HG02759 (cell line): ENCODE measurements at regions not wholly inside any gene's neighbourhood (a gene's known extent, or its start where the extent isn't known, plus 50 kb on each side); places are given as distances from the start of the nearest gene placed in this dataset.

Source experiments
- ATAC-seq: cut with Tn5 transposase; IDR thresholded peaks from one replicate; pipeline ENCODE4 v1.9.1; 2021; ENCODE audit warnings: mild to moderate bottlenecking, moderate library complexity; ENCODE audit not compliant: unreplicated experiment

DNA sequence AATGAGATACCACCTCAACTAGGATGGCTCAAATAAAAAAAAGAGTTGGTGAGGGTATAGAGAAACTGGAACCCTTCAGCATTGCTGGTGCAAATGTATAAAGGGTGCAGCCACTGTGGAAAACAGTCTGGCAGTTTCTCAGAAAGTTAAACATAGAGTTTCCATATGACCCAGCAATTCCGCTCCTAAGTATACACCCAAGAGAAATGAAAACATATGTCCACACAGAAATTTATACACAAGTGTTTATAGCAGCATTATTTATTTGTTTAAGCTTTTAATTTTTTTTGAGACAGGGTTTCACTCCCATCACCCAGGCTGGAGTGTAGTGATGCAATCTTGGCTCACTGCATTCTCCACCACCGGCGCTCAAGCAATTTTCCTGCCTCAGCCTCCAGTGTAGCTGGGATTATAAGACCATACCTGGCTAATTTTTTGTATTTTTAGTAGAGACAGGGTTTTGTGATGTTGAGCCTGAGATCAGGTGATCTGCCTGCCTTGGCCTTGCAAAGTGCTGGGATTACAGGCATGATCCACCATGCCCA is 118.2 kb upstream of the KIF5B start:
- ATAC-seq: no peak

DNA sequence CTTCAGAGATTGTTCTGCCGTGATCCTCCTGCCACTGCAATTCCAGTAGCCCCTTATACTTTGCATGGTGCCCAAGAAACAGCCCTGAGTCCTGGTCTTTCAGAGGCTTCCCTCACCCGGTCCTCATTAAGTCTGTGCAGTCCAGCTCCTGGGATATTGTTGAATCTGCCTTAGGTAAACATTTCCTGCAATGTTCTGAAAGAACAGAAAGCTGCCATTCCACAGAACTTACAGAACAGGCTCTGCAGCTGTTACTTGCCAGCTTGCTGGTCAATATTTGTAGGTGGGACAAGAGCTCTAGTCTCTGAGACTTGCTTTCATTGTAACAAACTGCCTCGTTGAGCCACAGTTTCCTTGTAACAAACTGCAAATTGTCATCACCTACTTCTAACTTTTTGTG is 115.0 kb upstream of the KIF5B start:
- no peak for ATAC-seq

DNA sequence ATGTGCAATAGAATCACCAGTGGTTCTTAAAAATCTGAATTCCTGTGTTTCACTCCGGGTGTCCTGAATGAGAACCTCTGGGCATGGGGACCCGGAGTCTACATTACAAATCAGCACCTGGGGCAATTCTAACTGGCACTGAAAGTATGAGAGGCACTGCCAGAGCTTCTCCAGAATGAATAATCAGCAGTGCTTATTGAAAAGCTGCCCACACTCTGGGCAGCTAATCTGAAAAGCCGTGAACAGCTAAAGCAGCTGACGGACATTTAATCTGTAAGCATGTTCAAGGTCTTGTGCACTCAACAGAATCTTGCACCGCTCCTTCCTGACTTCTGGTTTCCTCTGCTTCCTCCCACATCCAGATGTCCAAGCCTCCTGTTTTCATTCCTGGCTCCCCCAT is 113.3 kb upstream of the KIF5B start:
- ATAC-seq: no peak

DNA sequence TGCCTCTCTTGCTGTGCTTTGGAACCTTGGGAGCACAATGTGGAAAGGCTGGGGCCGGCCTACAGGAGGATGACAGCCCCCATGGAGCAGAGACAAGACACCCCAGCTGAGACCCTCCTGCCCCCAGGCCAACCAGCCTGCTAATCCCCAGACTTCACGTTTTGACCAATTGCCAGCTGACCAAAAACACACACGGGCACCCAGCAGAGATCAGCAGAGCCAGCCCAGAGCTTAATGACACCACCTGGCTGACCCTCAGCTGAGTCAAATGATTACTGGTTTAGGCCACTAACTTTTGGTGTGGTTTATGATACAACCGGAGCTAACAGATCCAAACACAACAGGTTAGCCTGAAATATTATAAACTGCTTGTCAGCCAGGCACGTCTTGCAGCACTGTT is 111.2 kb upstream of the KIF5B start:
- no peak for ATAC-seq

DNA sequence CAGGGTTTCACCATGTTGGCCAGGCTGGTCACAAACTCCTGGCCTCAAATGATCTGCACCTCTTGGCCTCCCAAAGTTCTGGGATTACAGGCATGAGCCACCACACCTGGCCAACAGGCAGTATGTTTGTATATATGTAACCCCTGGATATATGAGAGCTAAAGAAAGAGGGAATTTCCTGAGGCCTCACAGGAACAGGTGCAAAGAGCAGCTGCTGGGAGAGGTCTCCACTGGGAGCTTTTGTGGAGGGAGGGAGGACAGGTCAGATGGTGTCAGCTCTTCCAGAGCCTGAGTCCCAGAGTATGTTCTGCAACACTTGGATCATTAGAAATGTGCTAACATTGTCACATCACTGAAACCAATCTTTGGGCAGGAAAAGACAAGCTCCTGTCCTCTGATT is 110.1 kb upstream of the KIF5B start:
- no peak for ATAC-seq

DNA sequence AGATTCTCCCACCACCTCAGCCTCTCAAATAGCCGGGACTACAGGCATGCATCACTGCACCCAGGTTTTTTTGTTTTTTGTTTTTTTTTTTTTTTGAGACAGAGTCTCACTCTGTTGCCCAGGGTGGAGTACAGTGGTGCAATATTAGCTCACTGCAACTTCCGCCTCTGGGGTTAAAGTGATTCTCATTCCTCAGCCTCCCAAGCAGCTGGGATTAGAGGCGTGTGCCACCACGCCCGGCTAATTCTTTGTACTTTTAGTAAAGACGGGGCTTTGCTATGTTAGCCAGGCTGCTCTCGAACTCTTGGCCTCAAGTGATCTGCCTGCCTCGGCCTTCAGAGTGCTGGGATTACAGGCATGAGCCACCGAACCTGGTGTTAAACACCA is 107.5 kb upstream of the KIF5B start:
- ATAC-seq: no peak

DNA sequence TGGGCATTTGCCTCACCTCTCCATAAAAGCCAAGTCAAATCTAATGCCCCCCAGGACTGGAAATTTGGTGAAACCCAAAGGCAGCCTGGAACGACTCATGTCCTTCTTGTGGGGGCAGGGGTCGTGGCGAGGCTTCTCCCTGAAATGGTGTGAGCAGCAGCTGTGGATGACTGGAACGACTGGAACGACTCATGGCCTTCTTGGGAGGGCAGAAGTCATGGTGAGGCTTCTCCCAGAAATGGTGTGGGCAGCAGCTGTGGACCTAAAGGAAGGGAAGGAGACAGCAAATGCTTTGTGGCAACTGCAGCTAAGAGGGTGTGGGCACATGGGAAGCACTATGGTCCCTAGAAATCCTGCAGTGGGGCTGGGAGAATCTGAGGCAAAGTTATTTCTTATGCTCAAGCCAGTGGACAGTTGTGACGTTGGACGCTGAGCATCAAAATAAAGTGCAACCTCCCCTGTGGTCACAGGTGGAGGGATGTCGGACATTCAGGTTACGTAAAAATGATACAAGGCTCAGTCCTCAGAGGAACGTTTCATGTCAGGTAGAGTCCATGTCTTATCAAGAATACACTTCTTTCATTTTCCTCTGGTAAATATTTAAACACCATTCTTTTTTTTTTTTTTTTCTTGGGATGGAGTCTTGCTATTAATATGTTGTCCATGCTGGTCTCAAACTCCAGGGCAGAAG is 107.0 kb upstream of the KIF5B start:
- no peak for ATAC-seq

DNA sequence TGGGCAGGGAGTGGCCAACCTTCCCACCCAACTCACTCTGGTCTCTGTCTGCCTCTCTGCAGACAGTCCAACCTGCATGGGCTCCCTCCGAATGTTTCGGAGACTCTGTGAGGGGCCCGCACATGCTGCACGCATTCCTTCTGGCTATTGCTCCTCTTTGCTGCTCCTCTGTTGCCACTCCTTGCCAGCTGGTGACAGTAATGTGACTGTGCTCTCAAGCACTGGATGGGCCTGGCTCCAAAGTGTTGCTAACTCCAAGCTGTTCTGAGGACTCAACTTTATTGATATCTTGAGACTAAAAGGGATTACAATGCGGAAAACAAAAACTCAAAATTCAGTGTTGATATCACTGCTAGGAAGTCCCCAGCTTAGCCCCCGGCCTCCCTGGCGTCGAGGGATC is 105.4 kb upstream of the KIF5B start:
- ATAC-seq: no peak

DNA sequence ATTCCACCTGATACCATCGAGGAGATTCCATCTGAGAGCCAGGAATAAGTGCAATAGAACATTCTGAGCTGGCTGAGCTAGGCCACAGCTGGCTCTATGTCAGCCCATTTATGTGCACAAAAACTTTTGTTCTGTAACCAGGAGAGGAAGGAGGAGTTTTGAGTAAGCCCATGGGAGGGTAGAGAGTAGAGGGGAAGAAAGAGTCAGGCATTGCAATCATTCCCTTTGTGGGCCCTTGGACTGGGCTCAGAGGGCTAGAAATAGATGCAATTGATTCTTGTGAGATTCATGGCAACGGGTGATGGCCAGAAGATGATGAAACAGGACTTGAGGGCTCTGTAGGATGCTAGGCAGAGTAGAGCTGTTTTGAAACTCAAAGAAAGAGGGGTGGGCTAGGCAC is 104.6 kb upstream of the KIF5B start:
- ATAC-seq: no peak

DNA sequence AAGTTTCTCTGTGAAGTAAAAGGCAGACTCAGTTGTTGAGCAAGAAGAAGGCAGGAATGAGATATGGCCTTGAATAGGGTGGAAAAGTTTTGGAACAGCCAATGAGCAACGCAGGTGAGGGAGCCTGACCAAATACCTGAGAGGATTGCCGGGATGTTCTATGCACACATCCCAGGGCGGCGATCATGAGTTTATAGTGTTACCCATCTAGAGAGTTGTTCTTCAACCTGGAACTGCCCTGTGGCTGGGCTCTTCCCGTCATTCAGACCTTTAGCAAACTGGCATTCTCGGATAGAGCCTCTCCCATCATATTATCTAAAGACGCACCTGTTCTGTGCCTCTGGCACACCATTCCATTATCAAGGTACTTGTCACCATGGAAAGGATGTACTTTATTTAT is 103.0 kb upstream of the KIF5B start:
- no peak for ATAC-seq

DNA sequence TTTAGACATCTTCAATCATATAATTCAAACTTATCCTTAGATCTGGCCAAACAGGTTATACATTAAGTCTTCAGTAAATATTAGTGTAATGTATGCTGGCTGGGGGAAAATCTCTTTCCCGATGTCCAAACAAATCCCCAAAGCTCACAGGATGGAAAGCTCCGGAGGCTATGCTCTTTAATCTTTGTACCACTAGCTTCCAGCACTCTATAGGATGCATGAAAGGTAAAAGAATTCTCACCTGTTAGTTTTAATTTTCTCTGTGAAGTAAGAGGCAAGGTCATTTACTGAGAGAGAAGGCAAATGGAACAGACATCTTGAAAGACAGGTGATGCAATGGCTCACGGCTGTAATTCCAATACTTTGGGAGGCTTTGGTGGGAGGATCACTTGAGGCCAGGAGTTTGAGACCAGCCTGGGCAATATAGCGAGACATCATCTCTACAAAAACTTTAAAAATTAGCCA is 99.8 kb upstream of the KIF5B start:
- ATAC-seq: no peak

DNA sequence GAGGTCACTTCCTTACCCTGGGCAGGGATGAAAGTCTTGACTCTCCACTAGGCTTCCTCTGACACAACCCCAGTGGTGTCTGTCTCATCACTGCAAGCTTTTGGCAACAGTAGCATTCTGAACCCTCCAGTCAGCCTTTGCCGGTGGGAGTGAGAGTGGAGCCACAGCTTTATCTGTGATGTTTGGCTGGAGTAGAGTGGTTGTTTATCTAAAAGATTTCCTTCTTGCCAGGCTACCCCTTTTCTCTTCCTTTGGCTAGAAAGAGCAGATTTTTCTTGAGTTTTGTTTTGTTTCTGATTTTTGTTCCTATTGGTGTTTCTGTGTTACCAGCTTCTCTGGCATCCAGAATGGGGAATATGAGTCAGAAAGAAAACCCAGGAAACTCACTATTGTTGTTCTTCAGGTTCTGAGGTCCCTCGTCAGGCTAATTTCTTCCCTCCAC is 98.9 kb upstream of the KIF5B start:
- no peak for ATAC-seq

DNA sequence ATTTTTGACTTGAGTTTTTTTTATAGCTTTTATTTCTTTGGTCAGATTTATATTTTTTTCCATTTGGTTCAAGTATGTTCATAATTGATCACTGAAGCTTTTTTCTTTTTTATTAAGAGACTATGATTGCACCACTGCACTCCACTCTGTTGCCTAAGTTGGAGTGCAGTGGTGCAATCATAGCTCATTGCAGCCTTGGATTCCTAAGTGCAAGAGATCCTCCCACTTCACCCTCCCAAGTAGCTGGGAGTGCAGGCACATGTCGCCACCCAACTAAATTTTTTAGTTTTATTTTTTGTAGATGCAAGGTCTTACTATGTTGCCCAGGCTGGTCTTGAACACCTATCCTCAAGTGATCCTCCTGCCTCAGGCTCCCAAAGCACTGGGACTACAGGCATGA is 97.7 kb upstream of the KIF5B start:
- no peak for ATAC-seq

DNA sequence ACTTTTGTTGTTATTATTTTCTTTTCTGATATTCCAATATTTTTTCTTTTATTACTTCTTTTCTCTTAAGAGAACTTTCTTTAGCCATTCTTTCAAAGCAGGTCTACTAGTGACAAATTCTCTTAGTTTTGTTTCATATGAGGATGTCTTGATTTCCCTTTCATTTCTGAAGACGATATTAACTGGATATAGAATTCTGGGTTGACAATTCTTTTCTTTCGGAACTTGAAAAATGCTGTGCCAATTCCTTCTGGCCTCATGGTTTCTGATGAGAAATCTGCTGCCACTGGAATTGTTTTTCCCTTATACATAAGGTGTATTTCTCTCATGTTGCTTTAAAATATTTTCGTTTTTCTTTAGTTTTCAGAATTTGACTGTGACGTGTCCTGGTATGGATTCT is 97.0 kb upstream of the KIF5B start:
- no peak for ATAC-seq

DNA sequence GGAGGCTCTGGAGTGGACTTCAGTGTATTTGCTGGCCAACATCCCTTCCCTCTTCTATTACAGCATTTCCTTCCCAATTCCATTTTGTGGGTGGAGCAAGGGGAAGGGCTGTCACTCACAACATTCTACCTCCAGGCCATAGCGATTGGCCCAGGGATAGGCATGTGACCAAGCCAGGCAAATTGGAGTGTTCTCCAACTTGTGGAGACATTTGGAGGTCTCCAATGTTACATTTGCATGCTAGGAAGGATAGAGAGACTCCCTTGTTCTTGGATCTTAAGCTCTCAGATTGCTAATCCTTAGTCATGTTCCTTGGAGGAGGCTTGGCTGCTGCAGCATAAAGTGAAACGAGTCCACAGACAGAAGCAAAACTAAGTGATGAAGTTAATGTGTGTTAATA is 95.6 kb upstream of the KIF5B start:
- no peak for ATAC-seq

DNA sequence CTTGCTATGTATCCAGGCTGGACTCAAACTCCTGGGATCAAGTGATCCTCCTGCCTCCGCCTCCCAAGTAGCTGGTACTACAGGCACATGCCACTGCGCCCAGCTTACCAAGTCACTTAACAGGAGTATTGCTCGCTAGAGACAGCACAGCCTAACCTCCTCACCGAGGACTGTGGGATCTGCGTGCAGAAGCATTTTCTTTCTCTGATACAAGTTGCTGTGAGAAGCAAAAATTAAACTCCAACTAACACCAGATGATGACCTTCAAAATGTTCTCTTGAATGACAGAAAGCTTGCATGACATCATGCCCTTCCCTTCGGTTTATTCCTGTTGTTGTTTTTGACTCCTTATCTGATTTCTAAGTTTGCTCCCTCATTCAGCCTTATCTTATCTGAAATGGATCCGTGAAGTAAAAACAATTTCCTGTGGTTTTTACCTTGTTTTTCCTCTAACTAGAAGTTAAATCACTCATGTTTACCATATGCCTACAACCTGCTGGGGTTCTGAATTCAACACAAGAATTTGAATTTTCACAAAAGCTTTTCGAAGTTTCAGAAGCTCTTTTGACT is 94.4 kb upstream of the KIF5B start:
- ATAC-seq: no peak

DNA sequence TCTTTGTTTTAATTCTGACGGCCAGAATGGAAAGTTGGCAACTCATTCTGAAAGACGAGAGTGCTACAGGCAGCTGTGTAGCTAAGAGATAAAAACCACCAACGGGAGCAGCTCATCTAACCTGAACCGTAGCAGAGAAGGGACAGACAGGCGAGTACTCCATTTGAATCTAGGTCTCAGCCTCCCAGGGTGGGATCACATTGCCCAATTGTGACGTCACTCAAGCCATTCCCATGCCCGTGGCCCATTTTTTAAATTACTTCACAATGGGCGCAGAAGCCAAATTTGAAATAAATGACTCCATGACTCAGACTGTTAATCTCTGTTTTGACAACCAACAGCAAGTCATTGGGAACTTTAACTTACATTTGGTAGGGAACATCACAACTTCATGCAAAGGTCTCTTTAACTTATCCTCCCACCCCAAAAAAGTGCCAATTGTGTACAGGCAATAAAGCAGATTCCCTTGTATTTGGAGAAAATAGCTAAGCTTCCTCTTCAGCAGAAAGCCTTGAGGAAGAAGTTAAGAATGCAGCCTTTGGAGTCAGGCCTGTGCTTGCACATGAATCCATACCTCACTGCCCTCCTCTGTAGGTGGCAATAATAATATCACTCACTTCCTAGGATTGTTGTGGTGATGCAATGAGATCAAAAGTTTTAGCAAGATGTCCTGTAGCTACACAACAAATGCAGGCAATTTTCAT is 93.2 kb upstream of the KIF5B start:
- peak; percentile 72 for ATAC-seq

DNA sequence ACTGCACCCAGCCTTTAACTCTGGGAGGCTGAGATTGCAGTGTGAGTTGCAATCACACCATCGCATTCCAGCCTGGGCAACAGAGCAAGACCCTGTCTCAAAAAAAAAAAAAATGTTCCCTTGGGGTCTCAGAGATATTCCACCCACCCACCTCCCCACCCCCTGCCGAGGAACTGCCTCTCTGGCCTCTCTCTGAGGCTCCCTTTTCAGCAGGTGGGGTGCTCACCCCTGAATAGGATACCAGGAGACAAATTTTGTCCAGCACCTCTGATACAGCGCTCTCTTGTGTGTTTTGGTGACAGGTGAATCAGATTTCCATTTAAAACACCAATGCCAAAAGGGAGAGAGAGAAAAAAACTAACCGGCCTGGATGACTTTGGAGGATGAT is 92.6 kb upstream of the KIF5B start:
- no peak for ATAC-seq

DNA sequence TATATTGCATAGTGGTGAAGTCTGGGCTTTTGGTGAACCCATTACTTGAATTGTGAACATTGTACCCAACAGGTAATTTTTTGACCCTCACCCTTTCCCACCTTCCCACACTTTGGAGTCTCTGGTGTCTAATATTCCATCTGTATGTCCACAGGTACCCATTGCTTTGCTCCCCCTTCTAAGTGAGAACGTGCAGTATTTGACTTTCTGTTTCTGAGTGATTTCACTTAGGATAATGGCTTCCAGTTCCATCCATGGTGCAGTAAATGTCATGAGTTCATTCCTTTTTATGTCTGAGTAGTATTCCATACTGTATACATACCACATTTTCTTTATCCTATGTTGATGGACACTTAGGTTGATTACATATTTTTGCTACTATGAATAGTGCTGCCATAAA is 91.5 kb upstream of the KIF5B start:
- ATAC-seq: no peak

DNA sequence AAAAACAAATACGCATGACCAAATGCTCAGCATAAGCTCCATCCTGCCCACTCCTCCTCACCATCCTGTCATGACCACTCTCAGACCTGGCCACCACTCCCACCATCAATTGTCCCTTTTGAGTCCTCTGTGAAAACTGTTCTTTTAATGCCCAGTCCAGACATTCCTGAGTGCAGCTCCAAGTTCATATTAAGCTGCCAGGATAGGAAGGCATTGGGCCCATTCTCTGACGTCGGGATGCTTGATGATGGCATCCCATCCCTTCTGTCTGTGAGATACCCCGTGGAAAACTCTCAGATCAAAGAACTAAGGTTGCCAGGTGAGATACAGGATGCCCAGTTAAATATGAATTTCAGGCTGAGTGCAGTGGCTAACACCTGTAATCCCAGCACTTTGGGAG is 89.9 kb upstream of the KIF5B start:
- no peak for ATAC-seq

DNA sequence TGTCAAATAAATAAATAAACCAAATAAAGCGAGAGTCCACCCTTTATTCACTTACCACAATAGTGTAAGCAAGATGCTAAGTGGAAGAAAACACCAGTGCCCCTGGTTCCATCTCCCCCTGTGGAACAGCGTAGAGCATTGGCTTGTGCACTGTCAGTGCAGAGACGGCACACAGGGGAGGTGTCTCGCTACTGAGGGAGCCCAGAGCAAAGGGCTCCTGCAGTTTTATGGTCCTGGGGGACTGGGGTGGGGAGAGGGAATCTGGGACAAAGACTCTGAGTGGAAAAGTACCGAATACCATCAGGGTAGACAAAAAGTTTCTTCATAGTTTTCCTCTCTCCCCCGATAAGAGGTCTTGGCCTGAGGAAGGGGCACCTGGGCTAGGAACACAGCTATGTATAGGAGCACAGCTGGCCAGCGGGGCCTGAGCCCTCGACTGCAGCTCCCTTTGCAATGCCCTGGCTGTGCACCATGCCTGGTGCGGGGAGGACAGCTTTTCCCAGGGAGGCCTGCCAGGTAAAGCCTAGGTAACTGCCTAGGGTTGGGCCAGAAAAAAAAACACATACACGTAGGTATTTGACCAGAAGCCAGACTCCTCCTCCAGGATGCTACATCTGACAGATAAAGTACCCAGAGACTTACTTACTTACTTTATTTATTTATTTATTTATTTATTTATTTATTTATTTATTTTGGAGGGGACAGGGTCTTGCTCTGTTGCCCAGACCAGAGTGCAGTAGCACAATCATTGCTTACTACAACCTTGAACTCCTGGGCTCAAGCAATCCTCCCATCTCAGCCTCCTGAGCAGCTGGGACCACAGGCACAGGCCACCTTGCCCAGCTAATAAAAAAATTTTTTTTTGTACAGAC is 88.8 kb upstream of the KIF5B start:
- ATAC-seq: no peak
